HG03378 (cell line): ENCODE measurements at regions not wholly inside any gene's neighbourhood (a gene's known extent, or its start where the extent isn't known, plus 50 kb on each side); places are given as distances from the start of the nearest gene placed in this dataset.

Source experiments
- ATAC-seq: cut with Tn5 transposase; IDR thresholded peaks from one replicate; pipeline ENCODE4 v1.9.1; 2021; ENCODE audit warnings: mild to moderate bottlenecking, moderate library complexity; ENCODE audit not compliant: unreplicated experiment

- no peak for ATAC-seq
These were observed 149.7 kb downstream of the CAAP1 start for GRCh38 chr9:26742828-26743476.

- ATAC-seq = no peak
These were observed 157.4 kb downstream of the CAAP1 start for GRCh38 chr9:26735160-26735559.

- ATAC-seq = no peak
These were observed 163.4 kb downstream of the CAAP1 start for GRCh38 chr9:26729187-26729586.

- ATAC-seq = no peak
These were observed 165.1 kb downstream of the CAAP1 start for GRCh38 chr9:26727471-26727870.

GRCh38 chr9:26725573-26725972 lies 167.0 kb downstream of the CAAP1 start:
- ATAC-seq = no peak

- peak; percentile 63 for ATAC-seq
These were observed 169.1 kb downstream of the CAAP1 start for GRCh38 chr9:26723486-26723885.

- ATAC-seq = no peak
These were observed 169.8 kb downstream of the CAAP1 start for GRCh38 chr9:26722755-26723154.

GRCh38 chr9:26710008-26710407 lies 182.6 kb downstream of the CAAP1 start:
- no peak for ATAC-seq

GRCh38 chr9:26706223-26706622 lies 186.4 kb downstream of the CAAP1 start:
- ATAC-seq = no peak

- no peak for ATAC-seq
These were observed 197.3 kb downstream of the CAAP1 start for GRCh38 chr9:26695298-26695622.

GRCh38 chr9:26694381-26695297 lies 198.0 kb downstream of the CAAP1 start:
- no peak for ATAC-seq

GRCh38 chr9:26689041-26689440 lies 203.6 kb downstream of the CAAP1 start:
- no peak for ATAC-seq

GRCh38 chr9:26687421-26687820 lies 205.2 kb downstream of the CAAP1 start:
- ATAC-seq = no peak

GRCh38 chr9:26685818-26686217 lies 206.8 kb downstream of the CAAP1 start:
- ATAC-seq = no peak

- ATAC-seq = no peak
These were observed 208.6 kb downstream of the CAAP1 start for GRCh38 chr9:26684029-26684428.

- ATAC-seq = no peak
These were observed 209.7 kb downstream of the CAAP1 start for GRCh38 chr9:26682796-26683496.

- no peak for ATAC-seq
These were observed 210.6 kb downstream of the CAAP1 start for GRCh38 chr9:26682041-26682440.

- no peak for ATAC-seq
These were observed 214.5 kb downstream of the CAAP1 start for GRCh38 chr9:26677965-26678706.

- ATAC-seq = no peak
These were observed 217.6 kb downstream of the CAAP1 start for GRCh38 chr9:26675035-26675434.

- no peak for ATAC-seq
These were observed 219.3 kb downstream of the CAAP1 start for GRCh38 chr9:26673261-26673660.
